Cardiac fibroblast (primary cell): ENCODE measurements at regions not wholly inside any gene's neighbourhood (a gene's known extent, or its start where the extent isn't known, plus 50 kb on each side); places are given as distances from the start of the nearest gene placed in this dataset.

Experiments
- DNase-seq, 2 donors: peaks; one replicate each; pipeline versions ENCODE4 v3.0.0 to v3.0.0-alpha.2; 2010; ENCODE audit warnings: low read depth in 2 of 2
- H3K4me3 ChIP-seq, 2 donors: replicated peaks in 1 of 2; 1 replicate in 1 of 2; 2 replicates in 1 of 2; pipeline ENCODE4 v1.5.1; 2011; ENCODE audit warnings: low read depth in 2 of 2, low read length in 2 of 2, mild to moderate bottlenecking in 2 of 2, moderate library complexity in 1 of 2
- TF ChIP-seq, protein P1 (sequence below): IDR thresholded peaks from one replicate; pipeline ENCODE4 v1.5.1; 2011; ENCODE audit warnings: low read depth, mild to moderate bottlenecking, low read length, inconsistent platforms

DNA sequence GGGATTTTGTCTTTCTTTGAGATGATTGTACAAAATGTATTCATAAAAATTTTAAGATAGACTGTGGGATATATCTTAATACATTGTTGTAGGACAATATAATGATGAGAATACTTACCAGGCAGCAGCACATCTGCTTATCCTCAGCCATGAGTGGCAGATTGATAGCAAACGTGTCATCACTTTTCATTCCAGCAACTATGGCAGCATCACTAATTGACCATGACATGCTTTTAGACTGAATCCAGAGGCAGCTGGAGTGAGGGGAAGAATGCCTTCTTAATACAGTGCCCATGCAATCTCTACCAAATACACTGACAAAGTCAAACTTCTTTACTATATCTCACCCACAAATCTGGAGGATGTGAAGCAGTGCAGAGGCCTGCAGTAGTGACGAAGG is 755.2 kb upstream of the RAG2 start:
- TF ChIP-seq, protein P1, sequence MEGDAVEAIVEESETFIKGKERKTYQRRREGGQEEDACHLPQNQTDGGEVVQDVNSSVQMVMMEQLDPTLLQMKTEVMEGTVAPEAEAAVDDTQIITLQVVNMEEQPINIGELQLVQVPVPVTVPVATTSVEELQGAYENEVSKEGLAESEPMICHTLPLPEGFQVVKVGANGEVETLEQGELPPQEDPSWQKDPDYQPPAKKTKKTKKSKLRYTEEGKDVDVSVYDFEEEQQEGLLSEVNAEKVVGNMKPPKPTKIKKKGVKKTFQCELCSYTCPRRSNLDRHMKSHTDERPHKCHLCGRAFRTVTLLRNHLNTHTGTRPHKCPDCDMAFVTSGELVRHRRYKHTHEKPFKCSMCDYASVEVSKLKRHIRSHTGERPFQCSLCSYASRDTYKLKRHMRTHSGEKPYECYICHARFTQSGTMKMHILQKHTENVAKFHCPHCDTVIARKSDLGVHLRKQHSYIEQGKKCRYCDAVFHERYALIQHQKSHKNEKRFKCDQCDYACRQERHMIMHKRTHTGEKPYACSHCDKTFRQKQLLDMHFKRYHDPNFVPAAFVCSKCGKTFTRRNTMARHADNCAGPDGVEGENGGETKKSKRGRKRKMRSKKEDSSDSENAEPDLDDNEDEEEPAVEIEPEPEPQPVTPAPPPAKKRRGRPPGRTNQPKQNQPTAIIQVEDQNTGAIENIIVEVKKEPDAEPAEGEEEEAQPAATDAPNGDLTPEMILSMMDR, result no peak
- H3K4me3 ChIP-seq, result no peak overlapping the region
- DNase-seq, result no peak

- TF ChIP-seq, protein P1, result no peak
- no peak overlapping the region for H3K4me3 ChIP-seq
- DNase-seq, result no peak
Measured at GRCh38 chr11:37352485-37352884, 754.4 kb upstream of the RAG2 start.

DNA sequence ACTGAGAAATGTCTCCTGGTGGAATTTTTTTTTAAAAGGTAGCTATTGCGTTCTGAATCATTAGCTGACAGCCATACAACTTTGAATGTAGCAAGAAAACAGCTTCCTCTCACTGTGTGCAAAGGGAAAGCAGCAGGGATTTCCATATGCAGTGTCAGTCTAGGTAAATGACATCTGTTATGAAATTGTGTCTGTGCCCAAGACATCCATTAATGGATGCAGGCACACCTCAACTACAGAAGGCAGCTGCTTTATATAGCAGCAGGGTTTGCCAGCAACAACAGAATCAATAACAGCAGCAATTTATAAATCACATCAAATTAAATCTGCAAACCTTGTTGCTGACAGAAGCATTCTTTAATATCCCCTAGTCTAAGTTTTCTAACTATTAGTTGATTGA is 745.3 kb upstream of the RAG2 start:
- no peak for DNase-seq
- TF ChIP-seq, protein P1, result no peak
- no peak overlapping the region for H3K4me3 ChIP-seq

DNA sequence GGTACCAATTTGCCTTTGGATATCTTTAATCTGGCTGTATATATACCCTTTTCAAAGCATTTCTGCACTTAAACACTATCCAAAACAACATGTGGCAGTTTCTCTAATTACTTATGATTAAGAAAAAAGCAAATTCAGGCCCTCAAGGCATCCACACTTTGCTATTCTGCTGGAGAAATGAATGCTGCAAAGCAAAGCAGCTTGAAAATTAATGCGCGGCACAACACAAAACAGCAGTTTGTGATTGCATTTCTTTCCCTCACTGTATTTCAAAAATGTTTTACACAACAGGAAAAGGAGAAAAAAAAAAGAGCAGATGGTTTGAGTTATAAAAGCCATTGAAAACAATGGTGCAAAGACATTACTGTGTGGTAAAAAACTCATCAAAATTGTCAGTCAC is 738.4 kb upstream of the RAG2 start:
- TF ChIP-seq, protein P1, result no peak
- H3K4me3 ChIP-seq, result no peak overlapping the region
- no peak for DNase-seq

DNA sequence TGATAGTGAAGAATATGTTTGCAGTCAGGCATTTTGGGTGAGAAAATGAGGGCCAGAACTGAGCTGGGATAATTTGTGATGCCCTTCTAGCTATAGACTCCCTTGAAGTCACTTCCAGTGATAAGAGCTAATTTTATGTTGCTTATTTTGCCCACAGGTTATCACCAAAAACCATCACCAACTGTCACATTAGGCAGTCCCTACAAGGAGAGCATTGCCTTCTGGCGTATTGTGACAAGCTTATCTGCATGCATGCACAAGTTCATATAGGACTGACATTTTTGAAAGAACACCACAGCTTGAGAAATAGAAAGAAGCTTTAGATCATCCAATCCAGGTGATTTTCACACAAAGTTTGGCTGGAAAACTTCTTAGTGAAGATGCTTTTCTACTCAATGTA is 735.3 kb upstream of the RAG2 start:
- no peak overlapping the region for H3K4me3 ChIP-seq
- DNase-seq, result no peak
- TF ChIP-seq, protein P1, result no peak

- TF ChIP-seq, protein P1, result no peak
- DNase-seq, result no peak
- no peak overlapping the region for H3K4me3 ChIP-seq
Measured at GRCh38 chr11:37323843-37324242, 725.8 kb upstream of the RAG2 start.
